Embryonic facial prominence (tissue), 1 donor: ENCODE measurements at regions not wholly inside any gene's neighbourhood (a gene's known extent, or its start where the extent isn't known, plus 50 kb on each side); places are given as distances from the start of the nearest gene placed in this dataset.
"Not testable (repeated sequence)": the region's sequence is repeated elsewhere in the genome, so short reads cannot be mapped to it uniquely, and the experiment has no call there.

Experiments used
- DNase-seq: peaks from one replicate; pipeline ENCODE4 v3.0.0-alpha.2; 2016; ENCODE audit errors: extremely low spot score

- no peak for DNase-seq
Measured at GRCh38 chr4:60463857-60464502, 736.1 kb upstream of the ADGRL3 start.

DNA sequence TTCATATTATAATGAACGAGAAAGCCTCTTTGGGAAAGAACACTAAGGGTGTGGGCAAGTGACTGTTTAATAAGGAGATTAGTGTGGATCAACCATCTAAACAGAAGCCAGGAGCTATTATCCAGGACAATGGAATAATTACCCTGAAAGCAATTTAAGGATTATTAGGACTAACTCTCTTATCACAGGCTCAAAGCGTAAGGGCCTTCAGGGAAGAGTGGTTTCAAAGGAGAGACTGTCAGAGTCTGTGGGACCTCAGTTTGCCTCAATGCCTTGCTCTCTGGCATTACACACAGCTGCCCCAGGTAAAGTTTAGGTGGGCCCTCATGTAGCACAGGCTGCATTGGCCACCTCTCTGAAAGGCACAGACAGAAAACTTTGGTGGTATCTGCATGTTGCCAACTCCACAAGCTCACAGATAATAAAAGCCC lies 717.2 kb upstream of the ADGRL3 start:
- DNase-seq: no peak

DNA sequence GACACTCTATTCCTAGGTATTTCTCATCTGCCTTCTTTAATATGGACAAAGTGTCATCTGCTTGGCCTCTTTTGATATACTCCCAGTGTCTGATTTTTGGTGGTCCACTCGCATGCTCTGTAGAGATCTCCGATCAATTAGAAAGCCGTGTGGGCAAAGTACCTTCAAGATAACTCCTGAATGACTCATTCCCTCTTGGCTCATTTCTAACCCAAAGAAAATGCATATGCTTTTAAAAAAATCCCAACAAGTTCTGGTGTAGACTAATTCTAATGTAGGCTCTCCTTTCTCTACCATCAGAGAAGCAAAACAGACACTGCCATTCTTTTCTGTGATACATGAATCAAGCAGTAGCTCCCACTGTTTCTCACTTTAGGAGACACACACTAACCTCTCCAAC lies 714.9 kb upstream of the ADGRL3 start:
- no peak for DNase-seq

DNA sequence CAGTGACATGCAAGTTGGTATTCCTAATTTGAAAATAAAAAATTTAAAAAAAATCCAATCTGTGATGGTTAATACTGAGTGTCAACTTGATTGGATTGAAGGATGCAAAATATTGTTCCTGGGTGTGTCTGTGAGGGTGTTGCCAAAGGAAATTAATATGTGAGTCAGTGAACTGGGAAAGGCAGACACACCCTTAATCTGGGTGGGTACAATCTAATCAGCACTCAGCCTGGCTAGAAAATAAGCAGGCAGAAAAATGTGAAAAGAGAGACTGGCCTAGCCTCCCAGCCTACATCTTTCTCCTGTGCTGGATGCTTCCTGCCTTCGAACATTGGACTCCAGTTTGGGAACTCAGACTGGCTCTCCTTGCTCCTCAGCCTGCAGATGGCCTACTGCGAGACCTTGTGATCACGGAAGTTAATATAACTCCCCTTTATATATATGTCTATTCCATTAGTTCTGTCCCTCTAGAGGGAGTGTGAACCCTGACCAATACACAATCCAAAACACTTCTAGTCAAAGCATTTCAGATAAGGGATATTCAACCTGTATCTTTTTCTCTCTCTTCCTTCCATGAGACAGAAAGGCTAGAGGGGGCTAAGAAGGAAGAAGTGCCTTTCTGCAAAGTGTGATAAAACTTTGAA lies 712.9 kb upstream of the ADGRL3 start:
- DNase-seq: not testable (repeated sequence)

- DNase-seq: no peak
Measured at GRCh38 chr4:60500810-60501209, 699.3 kb upstream of the ADGRL3 start.

GRCh38 chr4:60502733-60503132 lies 697.4 kb upstream of the ADGRL3 start:
- DNase-seq: no peak

DNA sequence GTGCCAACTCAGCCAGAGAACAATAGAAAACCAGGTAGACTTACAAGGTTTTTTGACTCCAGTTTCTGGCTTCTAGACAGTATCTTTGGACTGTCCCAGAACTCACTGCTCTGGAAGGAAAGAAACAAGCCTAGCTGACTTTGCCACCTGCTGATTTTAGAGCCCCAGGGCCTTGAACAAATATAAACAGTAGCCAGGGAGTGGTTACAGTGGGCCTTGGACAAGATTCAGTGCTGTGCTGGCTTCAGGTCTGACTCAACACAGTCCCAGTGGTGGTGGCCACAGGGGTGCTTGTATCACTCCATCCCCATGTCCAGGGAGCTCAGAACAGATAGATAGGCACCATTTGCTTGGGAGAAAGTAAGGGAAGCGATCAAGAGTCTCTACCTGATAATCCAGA lies 694.1 kb upstream of the ADGRL3 start:
- no peak for DNase-seq

DNA sequence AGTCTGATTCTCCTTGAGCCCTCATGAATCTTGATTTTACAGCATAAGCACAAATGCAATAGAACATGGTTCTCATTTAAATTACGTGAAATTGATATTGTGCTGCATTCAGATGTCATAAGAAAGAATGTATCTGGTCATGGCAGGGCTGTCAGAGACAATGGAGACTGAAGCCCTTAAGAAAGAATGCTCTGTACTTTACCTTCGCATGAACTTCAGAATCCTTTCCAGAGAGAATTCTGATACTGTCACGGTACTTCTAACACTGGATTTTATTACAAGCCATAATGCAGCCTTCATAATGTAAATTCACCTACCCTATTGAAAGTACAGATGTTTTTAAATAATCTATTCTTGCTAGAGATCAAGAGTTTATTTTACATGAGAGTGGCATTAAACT lies 677.9 kb upstream of the ADGRL3 start:
- peak; percentile 44 for DNase-seq

- no peak for DNase-seq
Measured at GRCh38 chr4:60531776-60532379, 668.2 kb upstream of the ADGRL3 start.

GRCh38 chr4:60544981-60545380 lies 655.1 kb upstream of the ADGRL3 start:
- DNase-seq: no peak

- DNase-seq: no peak
Measured at GRCh38 chr4:60562334-60562733, 637.8 kb upstream of the ADGRL3 start.

GRCh38 chr4:60565558-60565957 lies 634.6 kb upstream of the ADGRL3 start:
- DNase-seq: no peak

DNA sequence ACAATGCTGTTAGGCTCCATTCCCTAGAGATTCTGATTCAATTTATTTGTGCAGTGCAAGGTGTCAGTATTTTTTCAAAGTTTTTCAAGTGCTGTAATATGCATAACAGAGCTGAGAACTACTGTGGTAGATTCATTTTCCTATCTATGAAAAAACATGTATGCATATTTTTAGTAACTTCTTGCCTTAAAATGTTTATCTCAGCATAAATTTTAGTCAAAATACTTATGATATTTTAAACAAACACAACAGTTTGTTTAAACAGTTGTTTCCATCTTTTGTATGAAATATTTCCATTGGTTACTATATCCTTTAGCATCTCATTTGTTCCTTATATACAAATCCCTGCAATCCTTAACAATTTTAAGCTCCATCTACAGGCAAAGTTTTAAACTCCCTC lies 624.8 kb upstream of the ADGRL3 start:
- no peak for DNase-seq

GRCh38 chr4:60579335-60579734 lies 620.8 kb upstream of the ADGRL3 start:
- DNase-seq: no peak

DNA sequence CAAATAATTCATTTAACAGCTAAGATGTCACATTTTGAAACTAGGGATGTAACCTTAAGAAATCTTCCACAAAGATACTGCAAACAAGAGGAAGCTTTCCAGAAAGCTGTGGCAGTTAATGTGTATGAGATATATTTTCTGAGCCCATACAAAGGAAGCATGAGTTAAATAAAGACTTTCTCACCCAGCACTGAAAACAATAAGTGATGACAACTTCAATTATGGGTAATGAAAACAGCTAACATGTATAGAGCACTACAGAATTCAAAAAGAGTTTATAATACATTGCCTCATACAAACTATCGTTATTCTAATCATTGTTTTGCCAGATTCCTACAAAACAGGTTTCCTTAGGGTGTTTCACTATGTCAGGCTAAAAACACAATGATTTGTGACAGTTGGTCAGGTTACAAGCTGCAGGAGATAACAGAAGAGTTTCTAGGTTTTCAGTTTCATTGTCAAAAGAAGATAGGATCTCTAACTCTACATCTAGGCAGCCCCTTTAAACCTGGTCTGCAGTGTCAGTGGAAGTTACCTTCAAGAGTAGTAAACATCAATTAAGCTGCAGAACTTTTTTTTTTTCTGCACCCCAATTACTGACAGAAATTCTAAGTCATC lies 618.1 kb upstream of the ADGRL3 start:
- DNase-seq: no peak

DNA sequence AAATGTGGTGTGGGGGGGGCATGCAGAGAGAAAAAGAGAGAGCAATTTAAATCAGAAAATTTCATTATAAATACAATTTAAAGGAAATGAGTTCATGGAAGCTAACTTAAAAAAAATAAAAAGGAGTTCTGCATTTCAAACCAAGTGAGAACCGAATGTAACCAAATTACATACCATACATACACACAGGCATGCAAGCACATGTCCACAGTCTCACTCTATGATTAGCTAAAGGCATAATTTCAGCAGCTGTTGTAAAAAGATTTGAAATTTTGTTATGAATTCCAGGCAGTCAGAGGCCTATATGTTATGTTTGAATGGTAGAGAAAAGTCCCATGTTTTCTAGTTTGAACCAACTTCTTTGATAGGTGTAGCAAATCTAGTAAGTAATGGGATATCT lies 611.6 kb upstream of the ADGRL3 start:
- DNase-seq: no peak

GRCh38 chr4:60589425-60589824 lies 610.7 kb upstream of the ADGRL3 start:
- no peak for DNase-seq

DNA sequence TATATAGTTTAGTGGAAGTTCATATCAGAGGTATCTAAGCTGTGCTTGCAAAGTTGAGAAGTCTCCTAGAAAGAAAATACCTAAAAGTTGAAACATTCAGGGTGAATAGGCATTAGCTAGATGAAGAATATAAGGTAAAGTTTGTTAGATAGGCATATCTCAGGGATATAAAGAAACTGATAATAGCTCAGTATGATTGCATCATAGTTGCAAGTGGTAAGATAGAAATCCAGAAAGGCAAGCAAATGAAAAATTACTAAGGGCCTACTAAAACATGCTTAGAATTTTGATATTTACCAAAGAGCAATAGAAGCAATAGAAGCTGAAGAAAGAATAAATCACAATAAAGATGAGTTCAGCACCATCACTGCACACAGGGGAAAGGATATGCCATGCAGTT lies 610.0 kb upstream of the ADGRL3 start:
- DNase-seq: no peak

DNA sequence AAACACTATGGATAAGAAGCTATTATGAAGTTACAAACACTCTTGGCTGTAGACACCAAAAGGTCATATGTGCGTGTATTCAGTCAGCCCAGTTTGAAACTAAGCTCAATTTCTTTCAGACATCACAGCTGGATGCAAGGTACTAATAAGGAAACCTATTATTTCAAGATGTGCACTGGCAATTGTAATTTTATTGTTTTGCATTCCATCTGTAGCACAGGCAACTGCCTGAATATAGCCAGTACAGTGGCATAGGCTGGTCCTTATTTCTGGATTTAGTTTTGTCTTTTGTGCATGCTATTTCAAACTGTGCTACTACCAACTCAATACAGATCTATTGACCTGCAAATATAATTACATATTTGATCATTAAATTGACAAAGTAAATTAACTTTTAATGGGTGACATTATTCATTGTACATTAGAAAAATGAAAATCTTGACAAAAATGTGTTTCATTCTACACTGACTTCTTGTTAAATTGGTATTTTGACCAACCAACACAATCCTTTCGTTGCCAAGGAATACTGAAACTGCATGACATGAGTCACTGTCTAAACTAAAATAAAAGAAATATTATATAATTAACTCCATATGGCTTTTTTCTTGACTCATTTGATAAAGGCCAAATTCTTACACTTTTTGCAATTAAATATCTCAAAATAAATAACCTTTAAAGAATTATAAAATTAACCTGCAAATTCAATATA lies 594.3 kb upstream of the ADGRL3 start:
- DNase-seq: no peak

DNA sequence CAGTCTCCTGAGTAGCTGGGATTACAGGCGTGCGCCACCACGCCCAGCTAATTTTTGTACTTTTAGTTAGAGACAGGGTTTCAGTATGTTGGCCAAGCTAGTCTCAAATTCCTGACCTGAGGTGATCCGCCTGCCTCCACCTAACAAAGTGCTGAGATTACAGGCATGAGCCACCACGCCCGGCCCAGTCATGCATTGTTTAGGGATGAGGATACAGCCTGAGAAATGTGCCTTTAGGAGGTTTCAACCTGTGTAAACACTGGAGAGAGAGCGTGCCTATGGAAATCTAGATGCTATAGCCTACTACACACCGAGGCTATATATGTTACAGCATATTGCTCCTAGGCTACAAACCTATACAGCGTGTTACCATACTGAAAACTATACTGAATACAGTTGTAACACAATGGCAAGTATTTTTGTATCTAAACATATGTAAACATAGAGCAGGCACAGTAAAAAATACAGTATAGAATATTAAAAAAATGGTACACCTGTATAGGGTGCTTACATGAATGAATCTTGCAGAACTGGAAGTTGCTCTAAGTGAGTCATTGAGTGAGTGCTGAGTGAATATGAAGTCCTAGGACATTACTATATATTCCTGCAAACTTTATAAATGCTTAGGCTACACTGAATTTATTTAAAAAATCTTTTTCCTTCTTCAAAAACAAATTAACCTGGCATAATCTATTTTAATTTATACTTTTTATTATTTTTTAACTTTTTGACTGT lies 588.2 kb upstream of the ADGRL3 start:
- DNase-seq: no peak

DNA sequence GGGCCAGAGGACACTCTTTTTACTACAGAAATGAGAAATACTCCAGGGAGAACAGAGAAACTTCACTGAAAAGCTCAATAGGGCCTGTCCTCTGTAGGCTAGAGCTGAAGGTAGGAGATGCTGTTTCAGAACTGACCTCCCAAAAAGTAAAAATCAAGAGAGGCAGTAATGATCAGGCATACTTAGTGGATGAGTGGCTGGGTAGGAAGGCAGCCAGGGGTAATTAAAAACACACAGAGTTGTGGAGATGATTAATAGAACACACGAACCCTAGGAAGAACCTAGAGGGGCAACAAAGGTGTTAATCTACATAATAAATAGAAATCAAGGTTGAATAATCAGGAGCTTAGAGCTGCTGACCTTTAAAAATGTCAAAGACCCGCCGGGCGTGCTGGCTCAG lies 582.4 kb upstream of the ADGRL3 start:
- no peak for DNase-seq
